ENCODE measurements at regions not wholly inside any gene's neighbourhood (a gene's known extent, or its start where the extent isn't known, plus 50 kb on each side); places are given as distances from the start of the nearest gene placed in this dataset.

- CTCF ChIA-PET: no interaction called here
- intact Hi-C loops (cut with DNase I, micrococcal nuclease): no loop called here
- H3K4me3 Mint-ChIP-seq: no peak overlapping the region
- peaks cover 26% of the 10 kb centered on the region for H3K27me3 Mint-ChIP-seq
- H3K36me3 Mint-ChIP-seq (ENCODE audit: low read depth): no peaks in the 10 kb centered on the region
- H3K4me1 Mint-ChIP-seq: no peaks in the 10 kb centered on the region
- DNase-seq: no peak
- POLR2A ChIA-PET: no interaction called here
- H3K9me3 Mint-ChIP-seq (ENCODE audit: low read depth): no peaks in the 10 kb centered on the region
- no peak for ATAC-seq
- no peak overlapping the region for H3K27ac Mint-ChIP-seq
Observed at GRCh38 chr20:21456207-21456606, 57.7 kb downstream of the NKX2-2 start.

DNA sequence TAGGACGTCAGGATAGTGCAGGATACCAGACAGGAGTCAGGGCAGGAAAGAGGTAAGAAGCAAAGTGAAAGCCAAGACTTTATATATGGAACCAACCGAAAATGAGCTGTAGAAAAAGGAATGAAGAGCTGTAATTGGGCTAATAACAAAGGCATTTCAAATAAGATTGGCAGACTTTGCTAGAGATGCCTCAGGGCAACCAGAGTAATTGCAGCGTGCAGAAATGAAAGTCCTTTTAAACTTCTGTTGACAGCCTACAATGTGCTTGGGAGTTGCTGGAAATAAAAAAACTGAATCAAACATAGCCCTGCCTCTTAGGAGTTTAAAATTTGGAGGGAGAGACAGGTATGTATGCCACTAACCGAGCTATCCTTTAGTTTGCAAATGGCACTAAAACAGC lies 56.4 kb upstream of the NKX2-4 start:
- Mint-ChIP-seq H3K27me3 (peaks cover 29% of the 10 kb centered on the region), H3K4me3 (no peak overlapping the region), H3K36me3 (ENCODE audit: low read depth) (no peaks in the 10 kb centered on the region), H3K4me1 (no peaks in the 10 kb centered on the region), H3K9me3 (ENCODE audit: low read depth) (no peaks in the 10 kb centered on the region), H3K27ac (no peak overlapping the region)
- intact Hi-C loops (cut with DNase I, micrococcal nuclease): no loop called here
- no peak for ATAC-seq
- CTCF ChIA-PET: interaction anchor here (0.6 to 0.8 kb wide), 4 partner anchors 13 to 542 kb away, joined by 3 to 4 read pairs (median 3); no protein-coding TSS in a partner anchor
- no peak for DNase-seq
- POLR2A ChIA-PET: no interaction called here

GRCh38 chr20:21450572-21450971 lies 53.2 kb upstream of the NKX2-4 start:
- Mint-ChIP-seq H3K9me3 (ENCODE audit: low read depth) (no peaks in the 10 kb centered on the region), H3K4me1 (no peaks in the 10 kb centered on the region), H3K36me3 (ENCODE audit: low read depth) (no peaks in the 10 kb centered on the region), H3K4me3 (no peak overlapping the region), H3K27ac (no peak overlapping the region), H3K27me3 (peaks cover 15% of the 10 kb centered on the region)
- no peak for ATAC-seq
- intact Hi-C loops (cut with DNase I, micrococcal nuclease): no loop called here
- DNase-seq: no peak
- ChIA-PET CTCF (no interaction called here), POLR2A (no interaction called here)
